ENCODE measurements at regions not wholly inside any gene's neighbourhood (a gene's known extent, or its start where the extent isn't known, plus 50 kb on each side); places are given as distances from the start of the nearest gene placed in this dataset.

- H3K36me3 ChIP-seq (ENCODE audit: control insufficient read depth, insufficient read depth, low read length): no peaks in the 10 kb centered on the region
- no peak overlapping the region for H3K9ac ChIP-seq (ENCODE audit: low read length)
- H3K27ac ChIP-seq (ENCODE audit: low read depth, low read length): no peak overlapping the region
- H3K27me3 ChIP-seq (ENCODE audit: control insufficient read depth, insufficient read depth, low read length): no peaks in the 10 kb centered on the region
- no peaks in the 10 kb centered on the region for H3K4me1 ChIP-seq (ENCODE audit: control insufficient read depth, insufficient read depth, low read length)
- no peak overlapping the region for H3K4me3 ChIP-seq (ENCODE audit: low read length)
Measured at GRCh38 chr5:135107986-135108385, 74.0 kb upstream of the PITX1 start.

- H3K9ac ChIP-seq (ENCODE audit: low read length): no peak overlapping the region
- no peaks in the 10 kb centered on the region for H3K36me3 ChIP-seq (ENCODE audit: control insufficient read depth, insufficient read depth, low read length)
- H3K27ac ChIP-seq (ENCODE audit: low read depth, low read length): no peak overlapping the region
- H3K4me1 ChIP-seq (ENCODE audit: control insufficient read depth, insufficient read depth, low read length): no peaks in the 10 kb centered on the region
- no peak overlapping the region for H3K4me3 ChIP-seq (ENCODE audit: low read length)
- H3K27me3 ChIP-seq (ENCODE audit: control insufficient read depth, insufficient read depth, low read length): no peaks in the 10 kb centered on the region
Measured at GRCh38 chr5:135106610-135107471, 72.8 kb upstream of the PITX1 start.

DNA sequence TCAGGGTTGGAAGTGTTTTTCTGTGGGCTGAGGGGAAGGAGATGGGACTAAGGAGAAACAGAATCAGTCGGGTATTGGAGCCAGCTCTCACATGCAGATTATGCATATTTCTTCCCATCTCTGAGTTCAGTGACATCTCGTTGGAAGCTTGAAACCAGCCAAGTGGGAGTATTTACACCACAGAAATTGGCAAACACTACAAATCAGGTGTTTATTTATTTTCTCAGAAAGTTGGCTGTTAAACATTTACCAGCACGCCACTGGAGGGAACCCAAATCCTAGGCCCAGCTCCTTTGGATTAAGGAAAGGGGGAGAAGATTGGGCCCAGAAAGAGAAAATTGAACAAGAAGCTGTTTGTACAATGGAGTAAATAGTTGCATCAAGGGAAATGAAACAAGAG is 72.1 kb upstream of the PITX1 start:
- Histone ChIP-seq H3K27ac (ENCODE audit: low read depth, low read length) (no peak overlapping the region), H3K4me3 (ENCODE audit: low read length) (no peak overlapping the region), H3K27me3 (ENCODE audit: control insufficient read depth, insufficient read depth, low read length) (no peaks in the 10 kb centered on the region), H3K36me3 (ENCODE audit: control insufficient read depth, insufficient read depth, low read length) (no peaks in the 10 kb centered on the region), H3K4me1 (ENCODE audit: control insufficient read depth, insufficient read depth, low read length) (no peaks in the 10 kb centered on the region), H3K9ac (ENCODE audit: low read length) (no peak overlapping the region)

- Histone ChIP-seq H3K27ac (ENCODE audit: low read depth, low read length) (no peak overlapping the region), H3K4me3 (ENCODE audit: low read length) (no peak overlapping the region), H3K36me3 (ENCODE audit: control insufficient read depth, insufficient read depth, low read length) (no peaks in the 10 kb centered on the region), H3K27me3 (ENCODE audit: control insufficient read depth, insufficient read depth, low read length) (no peaks in the 10 kb centered on the region), H3K9ac (ENCODE audit: low read length) (no peak overlapping the region), H3K4me1 (ENCODE audit: control insufficient read depth, insufficient read depth, low read length) (no peaks in the 10 kb centered on the region)
Measured at GRCh38 chr5:135105105-135105484, 71.1 kb upstream of the PITX1 start.

DNA sequence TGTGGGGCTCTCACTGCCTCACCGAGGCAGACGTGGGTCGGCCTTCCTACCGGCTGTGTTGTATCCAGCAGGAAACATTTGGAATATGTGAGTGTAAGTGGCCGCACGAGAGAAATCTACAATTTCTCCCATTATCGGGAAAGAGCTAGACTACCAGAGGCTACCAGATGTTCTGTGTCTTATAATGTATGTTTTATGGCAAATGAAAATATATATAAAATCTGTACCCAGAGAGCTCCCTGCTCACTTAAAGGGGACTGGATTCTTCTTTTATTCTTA is 69.5 kb upstream of the PITX1 start:
- H3K36me3 ChIP-seq (ENCODE audit: control insufficient read depth, insufficient read depth, low read length): no peaks in the 10 kb centered on the region
- H3K27ac ChIP-seq (ENCODE audit: low read depth, low read length): no peak overlapping the region
- H3K9ac ChIP-seq (ENCODE audit: low read length): no peak overlapping the region
- H3K27me3 ChIP-seq (ENCODE audit: control insufficient read depth, insufficient read depth, low read length): no peaks in the 10 kb centered on the region
- H3K4me3 ChIP-seq (ENCODE audit: low read length): no peak overlapping the region
- no peaks in the 10 kb centered on the region for H3K4me1 ChIP-seq (ENCODE audit: control insufficient read depth, insufficient read depth, low read length)

GRCh38 chr5:135102716-135103574 is 68.9 kb upstream of the PITX1 start:
- no peaks in the 10 kb centered on the region for H3K36me3 ChIP-seq (ENCODE audit: control insufficient read depth, insufficient read depth, low read length)
- no peaks in the 10 kb centered on the region for H3K27me3 ChIP-seq (ENCODE audit: control insufficient read depth, insufficient read depth, low read length)
- no peak overlapping the region for H3K27ac ChIP-seq (ENCODE audit: low read depth, low read length)
- H3K9ac ChIP-seq (ENCODE audit: low read length): no peak overlapping the region
- H3K4me3 ChIP-seq (ENCODE audit: low read length): no peak overlapping the region
- H3K4me1 ChIP-seq (ENCODE audit: control insufficient read depth, insufficient read depth, low read length): no peaks in the 10 kb centered on the region

DNA sequence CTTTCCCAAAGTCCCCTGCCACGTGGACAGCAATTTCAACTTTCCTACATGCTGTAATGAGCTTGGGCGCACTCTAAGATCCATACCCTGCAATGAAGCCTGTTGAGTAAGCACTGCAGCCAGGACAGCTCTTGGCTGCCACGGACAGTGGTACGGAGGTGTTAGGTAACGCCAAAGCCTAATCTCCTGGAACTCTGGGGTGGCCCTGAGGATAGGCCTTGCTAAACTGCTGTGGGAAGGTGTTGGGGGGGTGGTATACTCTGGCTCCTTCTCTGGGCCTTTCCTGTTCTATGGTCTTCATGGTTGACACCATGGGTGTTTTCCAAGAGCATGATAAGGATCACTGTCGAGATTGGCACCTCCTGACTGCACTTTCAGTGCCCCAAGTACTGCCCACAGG is 66.4 kb upstream of the PITX1 start:
- no peaks in the 10 kb centered on the region for H3K27me3 ChIP-seq (ENCODE audit: control insufficient read depth, insufficient read depth, low read length)
- no peak overlapping the region for H3K4me3 ChIP-seq (ENCODE audit: low read length)
- no peaks in the 10 kb centered on the region for H3K4me1 ChIP-seq (ENCODE audit: control insufficient read depth, insufficient read depth, low read length)
- no peak overlapping the region for H3K27ac ChIP-seq (ENCODE audit: low read depth, low read length)
- H3K36me3 ChIP-seq (ENCODE audit: control insufficient read depth, insufficient read depth, low read length): no peaks in the 10 kb centered on the region
- H3K9ac ChIP-seq (ENCODE audit: low read length): no peak overlapping the region

DNA sequence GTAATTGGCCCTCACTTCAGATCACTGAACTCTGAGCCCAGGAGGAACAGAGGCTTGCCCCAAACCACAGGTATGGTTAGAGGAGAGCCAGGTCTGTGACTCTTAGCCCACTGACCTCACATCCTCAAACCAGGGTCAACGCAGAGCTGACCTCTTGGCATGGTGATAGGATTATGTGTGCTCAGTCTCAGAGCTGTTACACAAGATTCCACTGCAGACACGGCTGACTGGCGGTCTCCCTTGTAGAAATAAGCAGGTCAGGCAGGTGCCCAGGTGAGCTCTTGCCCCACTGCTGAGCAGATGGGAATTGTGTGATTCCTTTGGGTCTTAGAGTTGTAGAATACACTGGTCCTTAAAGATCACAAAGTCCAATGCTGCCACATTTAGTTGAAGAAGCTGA is 66.0 kb upstream of the PITX1 start:
- Histone ChIP-seq H3K27me3 (ENCODE audit: control insufficient read depth, insufficient read depth, low read length) (no peaks in the 10 kb centered on the region), H3K4me3 (ENCODE audit: low read length) (no peak overlapping the region), H3K27ac (ENCODE audit: low read depth, low read length) (no peak overlapping the region), H3K4me1 (ENCODE audit: control insufficient read depth, insufficient read depth, low read length) (no peaks in the 10 kb centered on the region), H3K9ac (ENCODE audit: low read length) (no peak overlapping the region), H3K36me3 (ENCODE audit: control insufficient read depth, insufficient read depth, low read length) (no peaks in the 10 kb centered on the region)

GRCh38 chr5:135097390-135097789 is 63.4 kb upstream of the PITX1 start:
- H3K36me3 ChIP-seq (ENCODE audit: control insufficient read depth, insufficient read depth, low read length): no peaks in the 10 kb centered on the region
- H3K27me3 ChIP-seq (ENCODE audit: control insufficient read depth, insufficient read depth, low read length): no peaks in the 10 kb centered on the region

GRCh38 chr5:135095871-135096270 is 61.8 kb upstream of the PITX1 start:
- no peak overlapping the region for H3K4me3 ChIP-seq (ENCODE audit: low read length)
- H3K4me1 ChIP-seq (ENCODE audit: control insufficient read depth, insufficient read depth, low read length): no peaks in the 10 kb centered on the region
- H3K36me3 ChIP-seq (ENCODE audit: control insufficient read depth, insufficient read depth, low read length): no peaks in the 10 kb centered on the region
- H3K27ac ChIP-seq (ENCODE audit: low read depth, low read length): no peak overlapping the region
- no peaks in the 10 kb centered on the region for H3K27me3 ChIP-seq (ENCODE audit: control insufficient read depth, insufficient read depth, low read length)
- H3K9ac ChIP-seq (ENCODE audit: low read length): no peak overlapping the region

More at GRCh38 chr5:135097390-135097789, 63.4 kb upstream of the PITX1 start:
- no peaks in the 10 kb centered on the region for H3K4me1 ChIP-seq (ENCODE audit: control insufficient read depth, insufficient read depth, low read length)
- no peak overlapping the region for H3K9ac ChIP-seq (ENCODE audit: low read length)
- no peak overlapping the region for H3K27ac ChIP-seq (ENCODE audit: low read depth, low read length)
- no peak overlapping the region for H3K4me3 ChIP-seq (ENCODE audit: low read length)

DNA sequence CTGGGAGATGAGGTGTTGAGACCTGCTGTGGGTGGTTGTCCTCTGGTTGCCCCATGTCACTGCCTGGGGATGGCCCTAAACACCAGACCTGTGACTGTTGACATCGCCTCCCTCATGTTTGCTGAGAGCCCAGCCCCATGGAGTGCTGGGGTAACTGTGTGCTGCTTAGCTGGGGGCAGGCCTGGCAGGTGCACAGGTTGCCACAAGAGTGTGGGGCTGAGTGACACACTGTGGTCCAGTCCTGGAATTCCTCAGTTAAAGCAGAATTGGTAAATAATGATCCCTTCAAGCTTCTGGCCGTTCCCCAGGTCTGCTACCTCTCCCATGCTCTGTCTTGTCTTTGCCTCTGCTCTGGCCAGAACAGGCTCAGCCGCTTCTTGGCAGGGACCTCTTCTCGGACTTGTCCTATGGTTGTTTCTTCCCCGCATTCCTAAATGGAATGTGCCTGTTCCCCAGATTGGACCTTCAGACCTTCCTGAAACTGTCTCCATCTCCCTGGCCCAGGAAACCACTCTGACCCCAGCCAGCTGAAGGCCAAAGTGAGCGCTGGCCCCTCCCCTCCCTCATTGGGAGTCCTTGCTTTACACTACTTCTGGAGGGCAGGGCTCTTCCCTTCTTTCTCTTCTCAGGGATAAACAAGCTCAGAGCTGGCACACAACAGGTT is 61.2 kb upstream of the PITX1 start:
- Histone ChIP-seq H3K36me3 (ENCODE audit: control insufficient read depth, insufficient read depth, low read length) (no peaks in the 10 kb centered on the region), H3K4me3 (ENCODE audit: low read length) (no peak overlapping the region), H3K27me3 (ENCODE audit: control insufficient read depth, insufficient read depth, low read length) (no peaks in the 10 kb centered on the region), H3K9ac (ENCODE audit: low read length) (no peak overlapping the region), H3K4me1 (ENCODE audit: control insufficient read depth, insufficient read depth, low read length) (no peaks in the 10 kb centered on the region), H3K27ac (ENCODE audit: low read depth, low read length) (no peak overlapping the region)

GRCh38 chr5:135094339-135095051 is 60.5 kb upstream of the PITX1 start:
- H3K27ac ChIP-seq (ENCODE audit: low read depth, low read length): no peak overlapping the region
- no peaks in the 10 kb centered on the region for H3K4me1 ChIP-seq (ENCODE audit: control insufficient read depth, insufficient read depth, low read length)

More at GRCh38 chr5:135094339-135095051, 60.5 kb upstream of the PITX1 start:
- no peak overlapping the region for H3K9ac ChIP-seq (ENCODE audit: low read length)
- no peaks in the 10 kb centered on the region for H3K36me3 ChIP-seq (ENCODE audit: control insufficient read depth, insufficient read depth, low read length)
- H3K4me3 ChIP-seq (ENCODE audit: low read length): no peak overlapping the region
- no peaks in the 10 kb centered on the region for H3K27me3 ChIP-seq (ENCODE audit: control insufficient read depth, insufficient read depth, low read length)
